OCI-LY7 (cell line): ENCODE measurements at regions not wholly inside any gene's neighbourhood (a gene's known extent, or its start where the extent isn't known, plus 50 kb on each side); places are given as distances from the start of the nearest gene placed in this dataset.

ENCODE experiments used
- BruUV-seq: library from RNA; stranded (reverse); fragments of 400-500 nt; replicated peaks from 2 replicates; lab custom pipeline; 2021; lab: Mats Ljungman, UMichigan
- CTCF ChIA-PET: fragments of 300-600 bp; sonication (Branson Sonifier 250); formaldehyde crosslinking; loops from one replicate; lab custom pipeline; 2022; ENCODE audit warnings: antibody characterized with exemption; ENCODE audit not compliant: unreplicated experiment; lab: Charles Lee
- POLR2A ChIA-PET: fragments of 300-600 bp; sonication (Branson Sonifier 250); formaldehyde crosslinking; loops from one replicate; lab custom pipeline; 2022; ENCODE audit warnings: antibody characterized with exemption; lab: Charles Lee
- DNase-seq: peaks from one replicate; pipeline ENCODE4 v3.0.0-alpha.2; 2015; ENCODE audit warnings: low spot score
- H2AFZ ChIP-seq: fragments of 200-600 bp; sonication (generic), shearing (Covaris generic); 2 replicates; pipeline ENCODE4 v1.6.1; 2014; ENCODE audit warnings: mild to moderate bottlenecking, antibody characterized with exemption, low read length, moderate library complexity
- H3K27ac ChIP-seq: fragments of 200-600 bp; sonication (generic); 2 replicates; pipeline ENCODE4 v1.5.1; 2014; ENCODE audit warnings: mixed run types, low read depth, mild to moderate bottlenecking, moderate library complexity, low read length, inconsistent platforms; ENCODE audit not compliant: poor library complexity, severe bottlenecking
- H3K36me3 ChIP-seq: fragments of 200-600 bp; sonication (generic); 2 replicates; pipeline ENCODE4 v1.6.1; 2014; ENCODE audit warnings: mild to moderate bottlenecking, antibody characterized with exemption, low read length, moderate library complexity, mixed read lengths; ENCODE audit not compliant: insufficient read depth
- H3K4me1 ChIP-seq: fragments of 200-600 bp; sonication (generic); 2 replicates; pipeline ENCODE4 v1.5.1; 2014; ENCODE audit warnings: mild to moderate bottlenecking, low read length; ENCODE audit not compliant: insufficient read depth, poor library complexity, severe bottlenecking
- H3K4me2 ChIP-seq: fragments of 200-600 bp; sonication (generic); 2 replicates; pipeline ENCODE4 v1.6.1; 2014; ENCODE audit warnings: mild to moderate bottlenecking, low read length
- H3K4me3 ChIP-seq: fragments of 200-600 bp; sonication (generic); 2 replicates; pipeline ENCODE4 v1.5.1; 2014; ENCODE audit warnings: mild to moderate bottlenecking, low read depth, low read length; ENCODE audit not compliant: poor library complexity, severe bottlenecking
- H3K79me2 ChIP-seq: fragments of 200-600 bp; sonication (generic); 2 replicates; pipeline ENCODE4 v1.6.1; 2016; ENCODE audit warnings: low read depth, mild to moderate bottlenecking, low read length, moderate library complexity, mixed read lengths; ENCODE audit not compliant: insufficient read depth
- H3K9me2 ChIP-seq: fragments of 200-600 bp; sonication (generic); 2 replicates; pipeline ENCODE4 v1.6.1; 2016; ENCODE audit warnings: mild to moderate bottlenecking, low read length, mixed read lengths; ENCODE audit not compliant: insufficient read depth
- H3K9me3 ChIP-seq: fragments of 200-600 bp; sonication (generic); 2 replicates; pipeline ENCODE4 v1.6.1; 2014; ENCODE audit warnings: mild to moderate bottlenecking, mixed run types, low read length, mixed read lengths
- H4K20me1 ChIP-seq: fragments of 200-600 bp; sonication (generic); 2 replicates; pipeline ENCODE4 v1.6.1; 2014; ENCODE audit warnings: mild to moderate bottlenecking, antibody characterized with exemption, low read length, moderate library complexity, mixed read lengths; ENCODE audit not compliant: insufficient read depth
- EZH2phosphoT487 ChIP-seq: fragments of 200-600 bp; sonication (generic); IDR thresholded peaks from 2 replicates; pipeline ENCODE4 v1.6.1; 2018; ENCODE audit warnings: low read depth, borderline replicate concordance, mild to moderate bottlenecking, mixed run types, antibody characterized with exemption, low read length, moderate library complexity, mixed read lengths
- intact Hi-C: fragments of 100-400 bp; cut with micrococcal nuclease; formaldehyde crosslinking; loops from one replicate; pipeline ENCODE4 v1.10.0; 2022; ENCODE audit not compliant: unreplicated experiment
- TF ChIP-seq, protein P1 (sequence below): fragments of 200-600 bp; sonication (generic); conservative IDR thresholded peaks from 2 replicates; pipeline ENCODE4 v1.5.1; 2014; ENCODE audit warnings: mild to moderate bottlenecking, antibody characterized with exemption, low read length, moderate library complexity, mixed read lengths

DNA sequence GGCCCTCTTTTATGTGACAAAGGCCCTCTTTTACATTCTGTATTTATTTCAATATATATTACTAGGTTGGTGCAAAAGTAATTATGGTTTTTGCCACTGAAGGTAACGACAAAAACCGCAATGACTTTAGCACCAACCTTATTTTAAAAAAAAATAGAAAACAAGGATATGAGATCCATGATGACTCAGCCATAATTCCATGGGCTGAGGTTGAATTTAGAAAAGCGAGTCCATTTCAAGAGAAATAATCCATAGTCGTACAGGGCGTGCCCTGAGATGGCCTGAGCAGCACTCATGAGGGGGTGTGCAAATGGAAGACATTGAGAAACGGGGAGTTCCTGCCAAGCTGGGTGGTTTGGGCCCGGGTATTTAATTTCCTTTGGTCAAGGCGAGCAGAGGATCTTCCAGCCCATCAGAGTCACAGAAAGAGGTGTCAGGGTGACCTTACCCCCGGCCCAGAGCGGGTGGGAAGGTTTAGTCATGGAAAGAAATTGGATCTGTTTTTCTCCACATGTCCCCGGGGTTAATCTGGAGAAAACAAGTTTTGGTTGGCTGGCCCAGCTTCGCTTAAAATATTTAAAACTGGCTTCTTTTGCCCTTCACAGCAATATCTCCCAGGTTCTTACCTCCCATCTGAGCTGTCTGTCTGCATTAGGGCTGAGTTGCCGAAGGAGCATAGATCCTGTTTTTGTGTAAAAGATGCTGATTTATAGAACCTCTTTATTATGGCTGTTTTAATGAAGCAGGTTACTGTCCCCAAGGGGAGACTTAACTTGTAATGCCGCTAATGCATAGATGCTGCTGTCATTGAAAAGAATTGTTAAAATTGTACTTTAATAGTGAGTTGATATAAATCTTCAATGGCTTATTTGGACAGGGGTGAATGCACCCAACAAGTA, 255.6 kb downstream of the PREX1 start:
- Histone ChIP-seq H3K36me3 (no peaks in the 10 kb centered on the region), H4K20me1 (no peaks in the 10 kb centered on the region), H3K9me2 (no peaks in the 10 kb centered on the region), H3K4me3 (no peak overlapping the region), H2AFZ (no peak overlapping the region), H3K4me2 (no peak overlapping the region), H3K27ac (no peak overlapping the region), H3K9me3 (no peaks in the 10 kb centered on the region), H3K79me2 (no peaks in the 10 kb centered on the region), H3K4me1 (no peaks in the 10 kb centered on the region)
- POLR2A ChIA-PET = no interaction called here
- TF ChIP-seq, protein P1, sequence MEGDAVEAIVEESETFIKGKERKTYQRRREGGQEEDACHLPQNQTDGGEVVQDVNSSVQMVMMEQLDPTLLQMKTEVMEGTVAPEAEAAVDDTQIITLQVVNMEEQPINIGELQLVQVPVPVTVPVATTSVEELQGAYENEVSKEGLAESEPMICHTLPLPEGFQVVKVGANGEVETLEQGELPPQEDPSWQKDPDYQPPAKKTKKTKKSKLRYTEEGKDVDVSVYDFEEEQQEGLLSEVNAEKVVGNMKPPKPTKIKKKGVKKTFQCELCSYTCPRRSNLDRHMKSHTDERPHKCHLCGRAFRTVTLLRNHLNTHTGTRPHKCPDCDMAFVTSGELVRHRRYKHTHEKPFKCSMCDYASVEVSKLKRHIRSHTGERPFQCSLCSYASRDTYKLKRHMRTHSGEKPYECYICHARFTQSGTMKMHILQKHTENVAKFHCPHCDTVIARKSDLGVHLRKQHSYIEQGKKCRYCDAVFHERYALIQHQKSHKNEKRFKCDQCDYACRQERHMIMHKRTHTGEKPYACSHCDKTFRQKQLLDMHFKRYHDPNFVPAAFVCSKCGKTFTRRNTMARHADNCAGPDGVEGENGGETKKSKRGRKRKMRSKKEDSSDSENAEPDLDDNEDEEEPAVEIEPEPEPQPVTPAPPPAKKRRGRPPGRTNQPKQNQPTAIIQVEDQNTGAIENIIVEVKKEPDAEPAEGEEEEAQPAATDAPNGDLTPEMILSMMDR = no peak
- no peak for TF ChIP-seq EZH2phosphoT487
- CTCF ChIA-PET = interaction anchor here (0.6 kb wide), 1 partner anchor 233 kb away, joined by 3 read pairs; no protein-coding TSS in a partner anchor
- no TSS peak for BruUV-seq
- DNase-seq = no peak
- intact Hi-C loops = no loop called here

DNA sequence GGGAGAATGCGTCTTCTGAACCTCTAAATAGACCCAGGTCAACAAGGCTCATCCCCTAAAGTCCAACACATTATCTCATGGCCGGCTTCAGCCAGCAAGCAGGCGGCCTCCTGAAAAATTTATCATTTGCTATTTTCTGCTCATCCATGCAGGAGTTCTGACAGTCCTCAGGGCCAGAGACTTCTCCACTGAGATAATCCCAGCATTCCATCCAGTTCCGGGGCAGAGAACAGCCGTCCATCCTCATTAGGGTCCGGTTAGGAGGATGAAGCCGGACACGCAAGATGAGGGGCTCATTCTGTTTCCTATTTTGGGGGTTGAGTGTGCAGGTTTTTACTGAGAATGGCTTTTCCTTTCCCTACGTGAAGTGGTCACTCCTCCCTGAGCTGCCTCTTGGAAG, 258.1 kb downstream of the PREX1 start:
- no TSS peak for BruUV-seq
- Histone ChIP-seq H3K9me2 (no peaks in the 10 kb centered on the region), H3K79me2 (no peaks in the 10 kb centered on the region), H3K27ac (no peak overlapping the region), H2AFZ (no peak overlapping the region), H4K20me1 (no peaks in the 10 kb centered on the region), H3K9me3 (no peaks in the 10 kb centered on the region), H3K4me3 (no peak overlapping the region), H3K36me3 (no peaks in the 10 kb centered on the region), H3K4me1 (no peaks in the 10 kb centered on the region), H3K4me2 (no peak overlapping the region)
- CTCF ChIA-PET = no interaction called here
- no peak for TF ChIP-seq EZH2phosphoT487
- TF ChIP-seq, protein P1 = no peak
- intact Hi-C loops = no loop called here
- DNase-seq = no peak
- POLR2A ChIA-PET = no interaction called here

DNA sequence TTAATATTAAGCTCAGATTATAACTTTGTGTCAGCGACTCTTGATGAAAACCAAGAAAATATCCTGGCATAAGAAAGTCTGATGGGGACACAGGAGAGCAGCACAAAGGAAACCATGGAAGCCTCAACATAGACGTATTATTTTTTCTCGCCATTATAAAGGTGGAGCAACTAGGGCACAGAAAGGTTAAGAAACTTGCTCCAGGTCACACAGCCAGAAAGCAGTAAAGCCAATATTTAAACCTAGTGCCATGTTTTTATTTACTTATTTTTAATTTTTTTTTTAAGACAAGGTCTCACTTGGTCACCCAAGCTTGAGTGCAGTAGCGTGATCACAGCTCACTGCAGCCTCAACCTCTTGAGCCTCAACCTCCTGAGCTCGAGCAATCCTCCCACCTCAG, 259.3 kb downstream of the PREX1 start:
- H3K36me3 ChIP-seq = no peaks in the 10 kb centered on the region
- no peak overlapping the region for H3K4me2 ChIP-seq
- H4K20me1 ChIP-seq = no peaks in the 10 kb centered on the region
- no peaks in the 10 kb centered on the region for H3K9me3 ChIP-seq
- intact Hi-C loops = no loop called here
- H3K9me2 ChIP-seq = no peaks in the 10 kb centered on the region
- TF ChIP-seq, protein P1 = no peak
- no peak for TF ChIP-seq EZH2phosphoT487
- H3K27ac ChIP-seq = no peak overlapping the region
- H3K4me1 ChIP-seq = no peaks in the 10 kb centered on the region
- no peak overlapping the region for H3K4me3 ChIP-seq
- CTCF ChIA-PET = no interaction called here
- DNase-seq = no peak
- no peaks in the 10 kb centered on the region for H3K79me2 ChIP-seq
- BruUV-seq = no TSS peak
- no peak overlapping the region for H2AFZ ChIP-seq
- POLR2A ChIA-PET = interaction anchor here (0.7 kb wide), 1 partner anchor 17 kb away, joined by 3 read pairs; no protein-coding TSS in a partner anchor
